ENCODE measurements at regions not wholly inside any gene's neighbourhood (a gene's known extent, or its start where the extent isn't known, plus 50 kb on each side); places are given as distances from the start of the nearest gene placed in this dataset.
"Not testable (repeated sequence)": the region's sequence is repeated elsewhere in the genome, so short reads cannot be mapped to it uniquely, and the experiment has no call there.

DNA sequence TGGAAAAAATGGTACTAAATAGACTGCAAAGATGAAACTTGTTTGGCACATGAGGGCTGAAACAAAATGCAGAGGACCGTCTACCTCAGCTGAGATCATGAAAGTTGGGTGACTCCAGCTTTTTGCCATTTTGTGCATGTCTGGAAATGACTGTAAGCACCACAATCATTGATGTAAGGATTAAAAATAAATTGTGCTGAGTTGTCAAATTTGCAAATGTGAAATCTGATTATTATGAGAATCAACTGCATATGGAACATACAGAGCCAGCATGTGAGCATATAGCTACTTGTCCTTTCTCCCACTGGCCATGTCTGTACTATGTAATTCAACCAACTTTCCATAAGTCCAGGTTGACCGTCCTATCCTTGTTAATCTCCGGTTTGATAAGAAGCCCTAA is 736.9 kb upstream of the PRMT6 start:
- DNase-seq = no peak

DNA sequence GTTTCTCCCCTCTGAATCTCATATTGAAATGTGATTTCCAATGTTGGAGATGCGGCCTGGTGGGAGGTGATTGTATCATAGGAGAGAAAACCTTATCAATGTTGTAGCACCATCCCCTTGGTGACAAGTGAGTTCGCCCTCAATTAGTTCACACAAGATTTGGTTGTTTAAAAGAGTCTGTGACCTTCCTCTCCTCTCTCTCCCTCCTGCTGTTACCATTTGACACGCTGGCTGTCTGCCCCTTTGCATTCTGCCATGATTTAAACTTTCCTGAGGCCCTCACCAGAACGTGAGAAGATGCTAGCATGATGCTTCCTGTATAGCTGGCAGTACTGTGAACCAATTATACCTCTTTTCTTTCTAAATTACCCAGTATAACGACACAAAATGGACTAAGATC is 730.9 kb upstream of the PRMT6 start:
- no peak for DNase-seq

DNA sequence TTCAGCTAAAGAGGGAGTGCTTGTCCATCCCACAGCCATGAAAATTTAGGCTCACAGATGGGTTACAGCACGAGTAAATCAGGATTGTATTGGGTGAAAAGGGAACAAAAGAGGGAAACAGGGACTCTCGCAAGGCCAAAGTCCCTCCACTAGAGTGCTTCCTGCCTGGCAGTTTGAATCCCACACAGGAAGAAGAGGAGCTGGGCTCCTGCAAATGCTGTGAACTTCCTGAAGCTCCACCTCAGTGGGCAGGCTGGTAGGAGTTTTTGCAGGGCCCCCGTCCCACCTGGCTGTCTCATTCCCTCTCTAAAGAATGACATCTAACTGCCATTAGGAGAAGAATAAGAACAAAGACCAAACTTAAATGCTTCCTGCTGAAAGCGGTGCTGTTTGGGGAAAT is 712.0 kb upstream of the PRMT6 start:
- no peak for DNase-seq

DNA sequence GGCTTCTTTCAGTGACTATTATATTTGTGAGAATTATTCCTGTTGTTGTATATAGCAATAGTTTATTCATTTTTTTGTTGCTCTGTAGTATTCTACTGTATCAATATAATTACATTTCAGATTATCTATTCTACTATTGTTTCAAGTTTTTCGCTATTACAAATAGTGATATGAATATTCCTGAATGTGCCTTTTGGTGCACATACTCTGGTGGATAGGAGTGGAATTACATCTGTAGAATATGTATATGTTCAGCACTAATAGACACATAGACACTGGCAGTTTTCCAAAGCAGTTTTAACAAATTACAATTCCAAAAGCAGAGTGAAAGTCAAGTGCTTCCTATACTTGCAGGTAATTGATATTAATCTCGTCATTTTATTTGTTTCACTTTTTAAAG is 696.2 kb upstream of the PRMT6 start:
- no peak for DNase-seq

DNA sequence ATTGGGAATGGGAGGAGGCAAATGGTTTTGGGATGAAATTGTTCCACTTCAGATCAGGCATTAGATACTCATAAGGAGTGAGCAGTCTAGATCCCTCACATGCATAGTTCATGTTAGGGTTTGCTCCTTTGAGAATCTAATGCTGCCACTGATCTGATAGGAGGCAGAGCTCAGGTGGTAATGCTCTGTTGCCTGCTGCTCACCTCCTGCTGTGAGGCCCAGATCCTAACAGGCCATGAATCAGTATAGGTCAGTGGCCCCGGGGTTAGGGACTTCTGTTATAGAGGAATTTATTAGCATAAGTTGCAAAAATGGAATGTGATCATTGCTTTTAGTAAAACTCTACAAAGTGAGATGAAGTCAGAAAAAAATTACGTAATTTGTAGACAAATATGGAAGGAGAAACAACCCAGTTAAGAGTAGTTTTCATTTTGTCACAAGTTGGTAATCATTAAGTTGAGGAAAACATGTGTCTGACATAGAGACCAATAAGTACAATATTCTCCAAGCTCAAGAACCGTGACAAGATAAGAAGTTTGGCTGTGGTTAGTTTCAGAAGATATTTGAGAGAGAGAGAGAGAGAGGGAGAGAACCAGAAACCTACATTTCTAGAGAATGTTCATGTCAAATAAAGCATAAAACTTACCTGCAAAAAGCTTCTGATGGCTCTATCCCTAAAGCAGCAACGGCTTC is 689.7 kb upstream of the PRMT6 start:
- no peak for DNase-seq

DNA sequence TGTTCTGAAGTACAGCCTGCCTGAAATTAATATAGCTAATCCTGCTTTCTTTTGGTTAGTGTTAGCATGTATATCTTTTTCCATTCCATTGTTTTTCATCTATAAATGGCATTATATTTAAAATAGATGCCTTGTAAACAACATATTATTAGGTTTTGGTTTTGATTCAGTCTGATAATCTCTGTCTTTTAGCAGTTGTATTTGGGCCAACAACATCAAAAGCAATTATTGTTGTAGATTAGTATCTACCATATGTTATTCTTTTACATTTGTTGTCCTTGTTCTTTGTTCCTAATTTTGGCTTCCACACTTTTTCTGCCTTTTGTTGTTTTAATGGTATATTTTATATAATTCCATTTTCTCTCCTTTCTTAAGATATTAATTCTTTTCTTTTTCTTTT is 678.2 kb upstream of the PRMT6 start:
- DNase-seq = no peak

DNA sequence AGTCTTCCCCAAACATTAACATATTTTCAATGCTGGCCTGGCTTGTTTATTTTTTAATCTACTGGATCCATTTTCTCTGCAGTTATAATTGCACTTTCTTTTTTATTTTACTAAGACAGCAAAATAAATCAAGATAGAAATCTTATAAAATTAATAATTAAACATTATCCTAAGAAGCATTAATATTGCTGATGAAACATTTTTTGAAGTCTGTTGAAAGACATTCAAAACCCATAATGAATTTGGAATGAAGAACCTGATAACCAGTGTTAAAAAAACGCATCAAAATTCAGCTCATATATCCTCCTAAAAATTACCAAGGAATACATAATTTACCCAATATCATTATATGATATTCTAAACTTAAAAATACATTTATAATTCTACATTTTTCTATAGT is 675.7 kb upstream of the PRMT6 start:
- DNase-seq = no peak

GRCh38 chr1:106389160-106389559 is 667.3 kb upstream of the PRMT6 start:
- not testable (repeated sequence) for DNase-seq

- no peak for DNase-seq
These were observed 663.4 kb upstream of the PRMT6 start for GRCh38 chr1:106393046-106393445.

GRCh38 chr1:106396020-106396419 is 660.5 kb upstream of the PRMT6 start:
- DNase-seq = no peak

- no peak for DNase-seq
These were observed 658.1 kb upstream of the PRMT6 start for GRCh38 chr1:106398391-106398790.

- DNase-seq = no peak
These were observed 650.4 kb upstream of the PRMT6 start for GRCh38 chr1:106406114-106406513.

DNA sequence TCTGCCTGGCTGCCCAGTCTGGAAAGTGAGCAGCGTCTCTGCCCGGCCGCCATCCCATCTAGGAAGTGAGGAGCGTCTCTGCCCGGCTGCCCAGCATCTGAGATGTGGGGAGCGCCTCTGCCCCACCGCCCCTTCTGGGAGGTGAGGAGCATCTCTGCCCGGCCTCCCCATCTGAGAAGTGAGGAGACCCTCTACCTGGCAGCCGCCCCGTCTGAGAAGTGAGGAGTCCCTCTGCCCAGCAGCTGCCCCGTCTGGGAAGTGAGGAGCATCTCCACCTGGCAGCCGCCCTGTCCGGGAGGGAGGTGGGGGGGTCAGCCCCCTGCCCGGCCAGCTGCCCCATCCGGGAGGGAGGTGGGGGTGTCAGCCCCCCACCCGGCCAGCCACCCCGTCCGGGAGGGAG is 644.2 kb upstream of the PRMT6 start:
- not testable (repeated sequence) for DNase-seq

GRCh38 chr1:106435269-106435668 is 621.2 kb upstream of the PRMT6 start:
- DNase-seq = no peak

- no peak for DNase-seq
These were observed 617.0 kb upstream of the PRMT6 start for GRCh38 chr1:106439475-106439874.

DNA sequence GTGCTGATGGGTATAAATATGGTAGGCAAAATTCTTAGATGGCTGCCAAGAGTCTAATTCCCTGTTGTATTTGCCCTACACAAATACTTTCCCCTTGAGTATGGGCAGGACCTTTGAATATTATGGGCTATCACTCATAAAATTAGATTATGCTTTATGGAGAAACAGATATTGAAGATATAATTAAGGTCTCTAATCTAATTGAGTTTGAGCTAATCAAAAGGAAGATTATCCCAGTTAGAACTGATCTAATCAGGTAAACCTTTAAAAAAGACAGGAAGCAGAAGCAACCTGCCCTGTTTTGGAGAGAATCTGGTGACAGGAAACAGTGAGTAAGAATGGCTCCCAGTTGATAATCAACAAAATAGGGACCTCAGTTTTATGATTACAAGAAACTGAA is 609.0 kb upstream of the PRMT6 start:
- DNase-seq = no peak

DNA sequence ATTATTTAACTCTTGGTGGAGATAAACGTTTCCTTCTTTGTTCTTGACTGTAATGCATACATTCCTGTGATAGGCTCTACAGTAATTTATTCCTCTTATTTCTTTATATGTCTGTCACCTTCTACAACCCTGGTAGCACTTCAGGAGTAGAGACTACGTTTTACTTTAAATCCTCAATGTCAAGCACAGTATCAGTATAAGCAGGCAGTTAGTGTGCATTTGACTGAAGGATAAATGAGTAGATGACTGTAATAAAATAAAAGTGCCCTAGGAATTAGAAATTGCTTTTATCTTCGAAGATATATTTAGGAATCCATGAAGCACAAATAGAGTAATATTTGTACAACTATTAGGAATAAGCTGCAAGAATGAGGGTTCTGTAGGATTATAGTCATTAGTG is 599.6 kb upstream of the PRMT6 start:
- no peak for DNase-seq

GRCh38 chr1:106457368-106457767 is 599.1 kb upstream of the PRMT6 start:
- DNase-seq = no peak

GRCh38 chr1:106458866-106459265 is 597.6 kb upstream of the PRMT6 start:
- no peak for DNase-seq

GRCh38 chr1:106459418-106459817 is 597.1 kb upstream of the PRMT6 start:
- no peak for DNase-seq

DNA sequence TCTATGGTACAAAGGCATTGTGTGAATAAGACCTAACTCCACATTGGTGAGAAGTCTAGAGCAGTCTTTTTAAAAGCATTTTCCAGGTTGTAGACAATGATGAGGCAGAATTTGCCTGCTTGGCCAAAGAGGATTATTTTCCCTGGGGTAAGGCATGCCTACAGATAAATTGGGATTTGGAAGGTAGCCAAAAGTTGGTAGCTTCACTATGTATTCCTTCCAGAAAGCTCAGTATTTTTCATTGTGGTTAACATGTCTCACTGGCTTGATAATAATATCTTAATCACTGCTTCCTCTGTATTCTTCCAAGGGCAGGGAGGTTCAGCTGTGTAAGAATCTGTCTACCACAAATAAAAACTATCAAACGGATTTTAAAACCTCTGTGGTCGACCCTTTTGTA is 590.8 kb upstream of the PRMT6 start:
- no peak for DNase-seq

DNA sequence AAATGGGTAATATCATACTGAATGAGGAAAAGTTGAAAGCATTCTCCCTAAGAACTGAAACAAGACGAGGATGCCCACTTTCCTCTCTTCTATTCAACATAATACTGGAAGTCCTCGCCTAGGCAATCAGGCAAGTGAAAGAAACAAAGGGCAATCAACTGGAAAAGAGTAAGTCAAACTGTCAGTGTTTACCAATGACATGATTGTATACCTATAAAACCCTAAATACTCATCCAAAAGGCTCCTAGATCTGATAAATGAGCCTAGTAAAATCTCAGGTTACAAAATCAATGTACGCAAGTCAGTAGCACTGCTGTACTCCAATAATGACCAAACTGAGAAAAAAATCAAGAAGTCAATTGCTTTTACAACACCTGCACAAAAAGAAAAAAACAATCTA is 575.8 kb upstream of the PRMT6 start:
- DNase-seq = no peak

DNA sequence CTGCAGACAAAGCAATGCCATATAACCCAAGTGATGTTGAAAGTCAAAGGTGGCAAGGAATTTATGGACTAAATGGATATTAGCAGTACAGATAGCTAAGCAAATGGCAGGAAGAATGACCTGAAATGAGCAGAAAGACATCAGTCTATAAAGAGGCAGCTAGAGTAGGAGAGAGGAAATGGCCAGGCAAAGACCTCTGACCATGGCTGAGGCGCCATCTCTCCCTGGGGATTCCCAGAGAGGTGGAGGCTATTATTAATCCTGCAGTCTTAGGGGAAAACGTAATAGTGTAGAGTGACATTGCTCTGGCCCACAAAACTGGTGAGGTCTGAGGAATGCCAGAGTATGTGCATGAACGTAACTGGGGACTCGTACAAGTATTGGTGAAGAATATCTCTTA is 563.6 kb upstream of the PRMT6 start:
- DNase-seq = no peak

- no peak for DNase-seq
These were observed 561.8 kb upstream of the PRMT6 start for GRCh38 chr1:106494646-106495045.

GRCh38 chr1:106498238-106498637 is 558.2 kb upstream of the PRMT6 start:
- DNase-seq = no peak

- no peak for DNase-seq
These were observed 553.8 kb upstream of the PRMT6 start for GRCh38 chr1:106502659-106503058.

All from SW 1271 (cell line).